Thymus (tissue), 11 donors: ENCODE measurements at regions not wholly inside any gene's neighbourhood (a gene's known extent, or its start where the extent isn't known, plus 50 kb on each side); places are given as distances from the start of the nearest gene placed in this dataset.
"Not testable (repeated sequence)": the region's sequence is repeated elsewhere in the genome, so short reads cannot be mapped to it uniquely, and the experiment has no call there.

Source experiments
- DNase-seq, 9 donors: peaks; one replicate each; pipeline ENCODE4 v3.0.0-alpha.2; 2013; ENCODE audit warnings: low spot score in 9 of 9, low read depth in 6 of 9, missing footprints in 1 of 9
- H3K27ac ChIP-seq, 2 donors: one replicate each; pipeline ENCODE4 v1.5.1; 2013; ENCODE audit warnings: control low read depth in 1 of 2, low read depth in 1 of 2, low read length in 1 of 2, mild to moderate bottlenecking in 1 of 2, moderate library complexity in 1 of 2
- H3K27me3 ChIP-seq, 2 donors: one replicate each; pipeline ENCODE4 v1.5.1; 2013; ENCODE audit warnings: low read length in 1 of 2; ENCODE audit not compliant: control insufficient read depth in 2 of 2, insufficient read depth in 1 of 2
- H3K36me3 ChIP-seq, 2 donors: one replicate each; pipeline ENCODE4 v1.5.1; 2013; ENCODE audit warnings: low read length in 1 of 2, mild to moderate bottlenecking in 1 of 2, moderate library complexity in 1 of 2; ENCODE audit not compliant: control insufficient read depth in 2 of 2, insufficient read depth in 2 of 2
- H3K4me1 ChIP-seq, 2 donors: one replicate each; pipeline ENCODE4 v1.5.1; 2013; ENCODE audit warnings: low read length in 2 of 2; ENCODE audit not compliant: control insufficient read depth in 2 of 2, insufficient read depth in 2 of 2
- H3K4me3 ChIP-seq, 2 donors: one replicate each; pipeline ENCODE4 v1.5.1; 2013; ENCODE audit warnings: low read length in 2 of 2, control low read depth in 1 of 2, mild to moderate bottlenecking in 1 of 2
- H3K9me3 ChIP-seq, 2 donors: one replicate each; pipeline ENCODE4 v1.5.1; 2013; ENCODE audit warnings: low read length in 1 of 2, mild to moderate bottlenecking in 1 of 2; ENCODE audit not compliant: control insufficient read depth in 2 of 2, insufficient read depth in 1 of 2
- WGBS: extraction: QIAGEN DNeasy Blood & Tissue Kit; methylation state at CpG from one replicate; pipeline ENCODE4 v1.1.7; 2013; 5-methylcytosine and 5-hydroxymethylcytosine counted together
- donor health status: healthy.

DNA sequence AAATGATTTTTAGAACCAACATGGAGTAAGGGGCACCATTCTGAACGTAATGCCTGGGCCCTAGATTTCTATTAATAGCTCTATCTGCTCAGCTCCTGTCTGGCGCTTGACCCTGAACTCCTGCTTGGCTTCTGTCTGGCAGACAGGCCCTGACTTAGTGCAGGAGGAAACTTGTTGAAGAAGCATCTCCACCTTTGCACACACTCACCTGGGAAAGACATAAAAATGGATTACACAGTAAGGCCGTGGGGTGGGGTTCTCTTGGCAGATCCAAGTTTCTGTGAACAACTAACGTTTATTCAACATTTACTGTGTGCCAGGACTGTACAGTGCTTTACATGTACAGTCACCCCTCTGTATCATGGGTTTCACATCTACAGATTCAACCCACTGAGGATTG, 62.1 kb upstream of the CNIH3 start:
- whole genome bisulfite sequencing = 93% methylated on average over 4 of the region's 4 CpGs
- DNase-seq = no peak
- Histone ChIP-seq H3K36me3 (no peaks in the 10 kb centered on the region), H3K27me3 (no peaks in the 10 kb centered on the region), H3K4me3 (no peak overlapping the region), H3K4me1 (no peaks in the 10 kb centered on the region), H3K27ac (no peak overlapping the region), H3K9me3 (no peaks in the 10 kb centered on the region)

- no peaks in the 10 kb centered on the region for H3K27me3 ChIP-seq
- H3K27ac ChIP-seq = no peak overlapping the region
- 92% methylated on average over 4 of the region's 4 CpGs for whole genome bisulfite sequencing
- H3K36me3 ChIP-seq = no peaks in the 10 kb centered on the region
- no peaks in the 10 kb centered on the region for H3K9me3 ChIP-seq
- H3K4me3 ChIP-seq = no peak overlapping the region
- DNase-seq = no peak
- no peaks in the 10 kb centered on the region for H3K4me1 ChIP-seq
These were observed 61.4 kb upstream of the CNIH3 start for GRCh38 chr1:224554620-224555259.

- no peak for DNase-seq
- Histone ChIP-seq H3K4me3 (no peak overlapping the region), H3K9me3 (no peaks in the 10 kb centered on the region), H3K4me1 (no peaks in the 10 kb centered on the region), H3K36me3 (no peaks in the 10 kb centered on the region), H3K27me3 (no peaks in the 10 kb centered on the region), H3K27ac (no peak overlapping the region)
- 87% methylated on average over 3 of the region's 3 CpGs for WGBS
These were observed 57.2 kb upstream of the CNIH3 start for GRCh38 chr1:224558904-224559303.

DNA sequence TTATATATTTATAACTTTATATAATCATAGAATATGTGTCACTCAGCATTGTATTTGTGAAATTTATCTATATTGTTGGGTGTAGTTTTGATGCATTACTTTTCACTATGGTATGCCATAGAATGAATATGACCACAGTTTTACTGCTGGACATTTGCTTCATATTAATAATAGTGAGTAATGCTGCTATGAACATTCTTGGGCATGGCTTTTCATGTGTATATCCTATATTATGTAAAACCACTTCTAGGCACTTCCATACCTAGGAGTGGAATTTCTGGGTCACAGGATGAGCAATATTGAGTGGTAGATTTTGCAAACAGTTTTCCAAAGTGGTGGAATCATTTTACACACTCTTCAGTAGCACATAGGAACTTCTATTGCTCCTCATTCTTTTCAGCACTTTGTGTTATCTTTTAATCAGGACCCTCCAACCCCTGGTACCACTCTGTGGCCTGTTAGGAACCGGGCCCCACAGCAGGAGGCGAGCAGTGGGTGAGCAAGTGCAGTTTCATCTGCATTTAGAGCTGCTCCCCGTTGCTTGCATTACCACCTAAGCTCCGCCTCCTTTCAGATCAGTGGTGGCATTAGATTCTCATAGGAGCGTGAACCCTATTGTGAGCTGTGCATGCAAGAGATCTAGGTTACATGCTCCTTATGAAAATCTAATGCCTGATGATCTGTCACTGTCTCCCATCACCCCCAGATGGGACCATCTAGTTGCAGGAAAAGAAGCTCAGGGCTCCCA, 56.0 kb upstream of the CNIH3 start:
- WGBS = 95% methylated on average over 5 of the region's 5 CpGs
- H3K4me1 ChIP-seq = no peaks in the 10 kb centered on the region
- H3K4me3 ChIP-seq = no peak overlapping the region
- no peak for DNase-seq
- no peaks in the 10 kb centered on the region for H3K36me3 ChIP-seq
- no peak overlapping the region for H3K27ac ChIP-seq
- H3K27me3 ChIP-seq = no peaks in the 10 kb centered on the region
- no peaks in the 10 kb centered on the region for H3K9me3 ChIP-seq

- H3K4me1 ChIP-seq, H3K4me3 ChIP-seq, H3K36me3 ChIP-seq, H3K27me3 ChIP-seq, H3K27ac ChIP-seq, H3K9me3 ChIP-seq, DNase-seq: not testable (repeated sequence)
These were observed 53.2 kb upstream of the CNIH3 start for GRCh38 chr1:224562881-224563280.

GRCh38 chr1:224563666-224564065, 52.5 kb upstream of the CNIH3 start:
- no peak overlapping the region for H3K27ac ChIP-seq
- no peaks in the 10 kb centered on the region for H3K27me3 ChIP-seq
- H3K4me1 ChIP-seq = no peaks in the 10 kb centered on the region
- H3K9me3 ChIP-seq = no peaks in the 10 kb centered on the region
- H3K4me3 ChIP-seq = no peak overlapping the region
- no peaks in the 10 kb centered on the region for H3K36me3 ChIP-seq
- 98% methylated on average over 1 of the region's 1 CpG for WGBS
- no peak for DNase-seq

DNA sequence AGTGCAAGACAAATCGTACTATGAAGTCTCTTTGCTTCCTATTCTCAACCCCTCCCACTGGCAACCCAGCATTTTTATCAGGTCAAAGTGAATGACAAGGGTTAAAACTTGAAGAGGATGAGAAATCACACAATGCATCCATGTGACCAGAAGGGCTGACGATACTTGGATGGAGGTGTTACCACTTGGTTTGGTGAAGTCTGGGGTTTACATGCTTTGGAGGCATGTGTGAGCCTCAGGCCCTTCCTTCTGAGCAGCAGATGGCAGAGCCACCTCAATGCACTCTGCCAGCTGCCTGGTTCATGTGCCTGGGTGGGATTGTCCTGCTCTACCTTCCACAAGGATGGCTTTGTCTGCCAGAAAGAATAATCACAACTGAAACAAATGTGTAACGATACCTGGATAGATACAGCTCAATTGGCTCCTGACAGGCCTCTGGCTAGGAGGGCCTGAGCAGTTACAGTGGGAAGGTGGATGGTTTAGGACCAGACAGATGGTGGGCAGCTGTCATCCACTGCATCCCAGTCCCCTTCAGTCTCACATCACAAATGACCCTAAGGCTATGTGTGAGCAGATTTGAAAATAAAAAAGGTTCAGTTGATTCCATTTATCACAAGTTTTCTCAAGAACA, 51.5 kb upstream of the CNIH3 start:
- Histone ChIP-seq H3K9me3 (no peaks in the 10 kb centered on the region), H3K4me1 (no peaks in the 10 kb centered on the region), H3K27ac (no peak overlapping the region), H3K36me3 (no peaks in the 10 kb centered on the region), H3K27me3 (no peaks in the 10 kb centered on the region), H3K4me3 (no peak overlapping the region)
- WGBS = 90% methylated on average over 3 of the region's 3 CpGs
- no peak for DNase-seq

DNA sequence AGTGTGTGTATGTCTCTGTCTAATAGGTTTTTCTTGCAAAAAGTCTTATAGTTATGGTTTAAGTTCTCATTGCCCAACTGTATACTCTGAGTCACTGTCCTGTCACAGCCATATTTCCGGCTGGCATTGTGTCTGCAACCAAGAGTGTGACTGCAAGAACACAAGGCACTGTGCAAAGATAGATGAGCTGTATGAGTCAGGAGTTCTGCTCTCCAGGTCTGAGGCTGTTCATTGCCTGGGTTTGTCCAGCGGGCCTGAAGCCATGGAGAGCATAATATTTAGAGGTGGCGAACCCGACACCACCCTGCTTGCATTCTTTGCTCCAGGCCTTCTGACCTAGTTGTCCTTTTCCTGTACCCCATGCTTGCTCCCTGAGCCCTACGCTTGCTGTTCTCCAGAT, 50.9 kb upstream of the CNIH3 start:
- Histone ChIP-seq H3K4me3 (no peak overlapping the region), H3K27me3 (no peaks in the 10 kb centered on the region), H3K36me3 (no peaks in the 10 kb centered on the region), H3K4me1 (no peaks in the 10 kb centered on the region), H3K27ac (no peak overlapping the region), H3K9me3 (no peaks in the 10 kb centered on the region)
- no peak for DNase-seq
- WGBS = 90% methylated on average over 5 of the region's 5 CpGs

DNA sequence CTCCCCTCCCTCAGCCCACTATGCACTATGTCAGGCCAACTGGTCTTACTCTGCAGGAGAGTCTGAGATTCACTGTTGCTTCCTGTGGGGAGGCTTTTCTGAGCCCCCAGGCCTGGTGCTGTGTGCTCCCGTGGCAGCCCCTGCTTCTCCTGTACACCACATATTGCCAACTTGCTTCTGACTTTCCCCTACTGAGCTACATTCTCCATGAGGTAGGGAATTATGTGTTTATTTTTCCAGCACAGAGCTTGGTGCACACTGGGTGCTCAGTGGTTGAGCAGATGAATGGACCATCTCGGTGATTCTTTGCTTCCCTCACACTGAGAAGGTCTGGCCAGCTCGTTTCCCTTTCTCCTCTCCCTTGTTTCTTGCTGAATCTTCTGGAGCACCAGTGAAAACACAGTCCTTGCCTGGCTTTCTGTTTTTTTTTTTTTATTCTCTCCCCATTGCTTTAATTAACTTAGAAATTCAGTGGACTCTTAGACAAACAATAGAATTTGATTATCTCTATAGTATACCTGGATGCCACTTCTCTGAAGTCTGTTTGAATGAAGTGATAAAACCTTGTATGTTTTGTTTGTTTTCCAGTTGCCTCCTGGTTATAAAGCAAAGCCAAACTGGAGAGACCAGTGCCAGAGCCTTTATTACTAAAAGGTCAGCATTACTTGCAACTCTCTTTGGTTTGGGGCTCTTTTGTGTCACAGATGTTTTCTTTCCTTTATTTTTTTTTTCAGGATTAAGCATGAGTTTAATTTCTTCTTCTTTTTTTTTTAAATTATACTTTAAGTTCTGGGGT, 50.3 kb upstream of the CNIH3 start:
- Histone ChIP-seq H3K4me3 (no peak overlapping the region), H3K4me1 (no peaks in the 10 kb centered on the region), H3K27me3 (no peaks in the 10 kb centered on the region), H3K27ac (no peak overlapping the region), H3K36me3 (no peaks in the 10 kb centered on the region), H3K9me3 (no peaks in the 10 kb centered on the region)
- DNase-seq = no peak
- WGBS = 93% methylated on average over 3 of the region's 3 CpGs
